Stomach smooth muscle (tissue), 2 donors: ENCODE measurements at regions not wholly inside any gene's neighbourhood (a gene's known extent, or its start where the extent isn't known, plus 50 kb on each side); places are given as distances from the start of the nearest gene placed in this dataset.

Experiments
- H3K27ac ChIP-seq: one replicate; pipeline ENCODE4 v1.7.0; 2013; ENCODE audit warnings: mild to moderate bottlenecking, low read length, inconsistent platforms
- H3K27me3 ChIP-seq, 2 donors: one replicate each; pipeline ENCODE4 v1.7.0; 2013; ENCODE audit warnings: low read length in 2 of 2; ENCODE audit not compliant: insufficient read depth in 2 of 2, control insufficient read depth in 1 of 2
- H3K36me3 ChIP-seq, 2 donors: one replicate each; pipeline ENCODE4 v1.7.0; 2013; ENCODE audit warnings: low read length in 2 of 2; ENCODE audit not compliant: control insufficient read depth in 2 of 2, insufficient read depth in 2 of 2
- H3K4me1 ChIP-seq: one replicate; pipeline ENCODE4 v1.7.0; 2013; ENCODE audit warnings: low read length; ENCODE audit not compliant: control insufficient read depth, insufficient read depth
- H3K4me3 ChIP-seq, 2 donors: one replicate each; pipeline ENCODE4 v1.7.0; 2013; ENCODE audit warnings: low read length in 2 of 2
- H3K9ac ChIP-seq, 2 donors: one replicate each; pipeline ENCODE4 v1.7.0; 2013; ENCODE audit warnings: low read length in 2 of 2, mild to moderate bottlenecking in 1 of 2
- H3K9me3 ChIP-seq, 2 donors: one replicate each; pipeline ENCODE4 v1.7.0; 2013; ENCODE audit warnings: low read length in 2 of 2; ENCODE audit not compliant: control insufficient read depth in 2 of 2
- donor health status: healthy.
- donor health status: Pancreatic carcinoma.

DNA sequence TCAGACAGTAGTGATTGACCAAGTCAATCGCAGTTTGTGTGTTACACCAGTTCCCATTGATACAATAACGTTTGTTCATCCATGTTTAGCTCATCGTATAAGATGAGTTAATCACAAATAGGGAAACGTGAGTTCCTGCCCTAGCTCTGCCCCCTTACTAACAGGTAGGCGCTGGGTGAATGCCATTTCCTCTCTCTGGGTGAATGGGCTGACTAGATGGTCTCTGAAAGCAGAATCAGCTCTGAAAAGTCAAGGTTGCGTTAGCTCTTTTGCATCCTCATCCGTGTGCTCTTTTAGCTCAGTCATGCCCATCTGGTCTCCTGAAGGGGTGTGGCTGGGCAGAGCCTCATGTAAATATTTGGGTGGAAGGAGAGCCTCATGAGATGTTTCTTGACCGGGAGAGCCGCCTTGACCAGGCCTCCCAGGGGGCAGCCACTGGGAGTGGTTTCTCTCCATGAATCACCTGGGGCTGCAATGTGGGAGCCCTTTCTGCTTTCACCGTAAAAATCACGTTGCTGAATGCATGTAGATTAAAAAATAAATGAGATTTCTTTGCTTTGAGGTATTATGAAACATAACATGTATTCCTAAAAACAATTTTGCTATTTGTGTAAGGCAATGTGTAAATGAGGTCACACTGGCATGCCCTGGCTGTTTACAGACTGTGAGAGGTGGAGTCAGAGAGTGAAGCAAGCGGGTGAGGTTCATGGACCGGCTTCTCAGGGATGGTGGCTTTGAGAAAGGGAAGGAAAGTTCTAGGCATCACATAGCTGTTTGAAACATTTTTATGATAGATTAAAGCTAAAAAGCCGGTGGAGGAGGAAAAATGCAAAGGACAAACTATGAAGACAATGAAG is 108.4 kb upstream of the RASGRP1 start:
- Histone ChIP-seq H3K4me3 (no peak overlapping the region), H3K4me1 (no peaks in the 10 kb centered on the region), H3K36me3 (no peaks in the 10 kb centered on the region), H3K9ac (no peak overlapping the region), H3K27me3 (no peaks in the 10 kb centered on the region), H3K27ac (no peak overlapping the region), H3K9me3 (no peaks in the 10 kb centered on the region)

DNA sequence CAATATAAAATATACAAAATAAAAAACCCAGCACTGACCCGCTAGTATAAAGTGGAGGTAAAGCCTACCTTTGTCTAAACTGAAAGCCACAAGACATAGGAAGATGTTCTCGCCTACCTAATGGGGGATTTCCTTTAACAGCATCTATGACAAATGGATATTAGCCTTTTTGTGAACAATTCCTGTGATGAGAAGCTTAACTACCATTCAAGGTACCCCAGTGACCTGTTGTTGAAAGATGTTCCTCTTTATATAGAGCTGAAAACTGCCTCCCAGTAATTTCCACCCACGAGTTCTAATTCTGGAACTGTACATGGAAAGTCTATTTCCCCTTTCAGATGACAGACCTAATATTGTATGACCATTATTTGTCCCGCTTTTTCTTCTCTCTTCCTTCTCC is 109.8 kb upstream of the RASGRP1 start:
- no peaks in the 10 kb centered on the region for H3K27me3 ChIP-seq
- H3K36me3 ChIP-seq: no peaks in the 10 kb centered on the region
- no peak overlapping the region for H3K27ac ChIP-seq
- H3K9ac ChIP-seq: no peak overlapping the region
- no peaks in the 10 kb centered on the region for H3K9me3 ChIP-seq
- H3K4me3 ChIP-seq: no peak overlapping the region
- H3K4me1 ChIP-seq: no peaks in the 10 kb centered on the region

DNA sequence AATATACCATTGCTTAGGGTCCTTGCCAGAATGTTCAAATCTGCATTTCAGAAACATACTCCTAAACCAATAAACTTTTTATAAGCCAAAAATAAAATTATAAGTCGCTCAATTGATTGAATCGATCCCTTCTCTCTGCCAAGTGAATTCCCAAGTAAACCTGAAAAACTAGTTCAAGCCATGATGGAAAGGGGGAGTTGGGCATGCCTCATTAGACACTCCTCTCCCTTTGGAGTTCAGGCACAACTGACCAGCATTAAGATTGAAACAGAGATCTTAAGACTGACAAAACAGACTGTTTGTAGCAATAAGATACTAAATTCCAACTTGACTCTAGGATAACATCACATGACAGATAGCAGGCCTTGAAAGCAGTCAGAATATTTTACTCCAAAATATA is 113.7 kb upstream of the RASGRP1 start:
- no peaks in the 10 kb centered on the region for H3K36me3 ChIP-seq
- H3K9me3 ChIP-seq: no peaks in the 10 kb centered on the region
- H3K27me3 ChIP-seq: no peaks in the 10 kb centered on the region
- H3K9ac ChIP-seq: no peak overlapping the region
- H3K4me1 ChIP-seq: no peaks in the 10 kb centered on the region
- H3K4me3 ChIP-seq: no peak overlapping the region
- H3K27ac ChIP-seq: no peak overlapping the region

DNA sequence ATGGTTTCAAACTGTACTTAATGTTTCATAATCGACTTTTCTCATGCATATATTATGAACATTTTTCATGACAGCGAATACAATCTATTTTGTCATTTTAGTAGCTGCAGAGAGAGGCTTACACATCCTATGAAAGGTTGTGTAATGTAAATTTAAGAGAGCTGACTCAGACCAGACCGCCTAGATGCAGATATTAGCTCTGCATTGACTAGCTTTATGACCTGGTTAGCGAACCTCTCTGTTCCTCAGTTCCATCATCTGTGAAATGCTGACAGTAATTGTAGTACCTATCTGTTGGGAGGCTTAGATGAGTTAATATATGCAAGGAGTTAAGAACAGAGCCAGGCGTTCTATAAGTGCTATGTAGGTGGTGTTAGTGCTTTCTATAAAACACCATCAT is 116.2 kb upstream of the RASGRP1 start:
- Histone ChIP-seq H3K27ac (no peak overlapping the region), H3K9ac (no peak overlapping the region), H3K36me3 (no peaks in the 10 kb centered on the region), H3K4me3 (no peak overlapping the region), H3K9me3 (no peaks in the 10 kb centered on the region), H3K27me3 (no peaks in the 10 kb centered on the region), H3K4me1 (no peaks in the 10 kb centered on the region)

DNA sequence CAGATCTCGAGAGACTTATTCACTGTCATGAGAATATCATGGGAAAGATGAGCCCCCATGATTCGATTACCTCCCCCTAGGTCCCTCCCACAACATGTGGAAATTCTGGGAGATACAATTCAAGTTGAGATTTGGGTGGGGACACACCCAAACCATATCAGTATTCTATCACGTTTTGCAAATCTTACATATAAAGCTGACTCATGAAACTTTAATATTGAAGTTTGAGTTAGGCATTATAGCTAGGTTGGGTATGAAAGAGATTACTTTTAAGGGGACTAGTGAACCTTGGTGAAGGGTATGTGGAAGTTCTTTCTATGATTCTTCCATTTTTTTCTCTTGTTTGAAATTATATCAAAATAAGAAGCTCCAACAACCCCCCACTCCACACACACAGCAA is 117.7 kb upstream of the RASGRP1 start:
- Histone ChIP-seq H3K27ac (no peak overlapping the region), H3K36me3 (no peaks in the 10 kb centered on the region), H3K27me3 (no peaks in the 10 kb centered on the region), H3K4me3 (no peak overlapping the region), H3K4me1 (no peaks in the 10 kb centered on the region), H3K9me3 (no peaks in the 10 kb centered on the region), H3K9ac (no peak overlapping the region)

DNA sequence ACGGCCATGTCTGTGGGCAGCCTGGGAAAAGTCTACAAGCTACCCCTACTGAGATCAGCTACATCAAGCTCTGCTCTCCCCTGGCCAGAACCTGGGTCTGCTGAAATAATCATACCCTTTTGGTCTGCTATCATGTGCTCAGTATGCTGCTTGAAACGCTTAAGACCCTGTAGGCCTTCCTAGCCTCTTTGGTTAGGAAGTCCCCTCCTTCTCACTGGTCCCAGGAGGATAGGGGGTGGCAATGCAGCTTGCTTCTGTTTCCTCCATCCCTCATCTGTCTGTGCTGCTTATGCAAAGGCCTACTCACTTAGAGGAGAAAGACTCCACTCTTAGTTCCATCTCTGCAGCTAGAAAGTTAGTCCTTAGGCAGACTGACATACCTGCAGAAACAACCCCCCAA is 118.2 kb upstream of the RASGRP1 start:
- Histone ChIP-seq H3K4me3 (no peak overlapping the region), H3K9me3 (no peaks in the 10 kb centered on the region), H3K27me3 (no peaks in the 10 kb centered on the region), H3K9ac (no peak overlapping the region), H3K27ac (no peak overlapping the region), H3K36me3 (no peaks in the 10 kb centered on the region), H3K4me1 (no peaks in the 10 kb centered on the region)

DNA sequence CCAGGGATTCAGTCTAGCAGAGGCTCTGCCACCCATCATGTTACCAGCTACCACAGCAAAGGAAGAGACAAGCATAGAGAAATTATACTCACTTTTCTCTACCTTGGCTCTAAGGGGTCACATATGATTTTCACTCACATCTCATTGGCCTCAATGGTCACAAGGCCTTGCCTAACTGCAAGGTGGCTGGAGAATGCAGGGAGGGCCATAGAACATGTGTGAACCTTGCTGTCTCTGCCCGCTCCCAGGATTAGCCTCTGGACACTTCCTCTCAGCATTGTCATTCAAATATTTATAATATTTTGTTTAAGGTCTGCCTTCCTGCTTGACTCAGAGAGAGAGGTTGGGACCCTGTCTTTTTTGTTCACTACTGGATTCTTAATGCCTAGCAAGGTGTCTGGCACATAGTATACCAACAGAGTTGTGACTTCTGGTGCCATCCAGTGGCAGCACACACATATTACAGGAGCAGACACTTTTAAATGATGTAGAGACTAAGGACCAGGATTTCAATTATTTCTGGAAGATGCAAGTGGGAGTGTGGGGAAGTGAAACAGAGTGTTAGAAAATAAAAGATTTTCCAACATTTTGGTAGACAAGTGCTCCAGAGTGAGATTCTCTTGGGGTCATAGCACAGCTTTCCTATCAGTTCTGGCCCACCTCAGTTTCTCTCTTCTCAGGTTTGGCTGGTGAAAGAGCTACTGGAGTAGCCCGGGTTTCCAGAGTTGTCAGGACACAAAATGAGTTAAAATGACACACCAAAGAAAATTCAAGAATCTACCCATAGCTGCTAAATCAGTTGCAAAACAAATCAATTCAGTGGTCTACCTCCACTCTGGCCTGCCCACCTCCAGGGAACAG is 119.0 kb upstream of the RASGRP1 start:
- H3K4me3 ChIP-seq: no peak overlapping the region
- no peak overlapping the region for H3K27ac ChIP-seq
- no peaks in the 10 kb centered on the region for H3K9me3 ChIP-seq
- no peaks in the 10 kb centered on the region for H3K27me3 ChIP-seq
- H3K36me3 ChIP-seq: no peaks in the 10 kb centered on the region
- H3K4me1 ChIP-seq: no peaks in the 10 kb centered on the region
- no peak overlapping the region for H3K9ac ChIP-seq

DNA sequence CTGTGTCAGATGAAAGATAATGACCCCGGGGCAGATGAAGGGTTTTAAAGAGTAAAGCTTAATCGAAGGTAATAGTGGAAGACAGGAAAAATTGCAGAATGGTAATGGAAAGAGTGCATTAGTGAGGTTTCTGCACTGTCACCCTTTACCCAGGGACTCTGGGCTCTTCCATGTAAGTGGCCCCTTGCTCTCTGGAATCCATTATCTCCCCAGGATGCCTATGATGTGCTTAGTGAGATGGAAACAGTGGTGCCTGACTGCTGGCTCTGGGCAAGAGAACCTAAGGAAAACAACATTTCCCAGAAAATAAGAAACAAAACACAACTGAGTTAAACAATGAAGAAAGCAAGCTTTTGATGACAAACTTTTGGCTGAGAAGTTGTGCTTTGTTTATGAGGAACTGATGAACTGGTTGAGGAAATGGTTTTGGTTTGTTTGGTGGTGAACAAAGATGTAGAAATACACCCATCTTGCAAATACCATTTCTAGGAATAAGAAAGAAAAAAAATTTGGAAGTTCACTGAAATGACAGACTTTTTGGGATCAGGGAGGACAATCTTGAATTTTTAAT is 119.9 kb upstream of the RASGRP1 start:
- H3K4me3 ChIP-seq: no peak overlapping the region
- H3K27ac ChIP-seq: no peak overlapping the region
- H3K4me1 ChIP-seq: no peaks in the 10 kb centered on the region
- H3K9ac ChIP-seq: no peak overlapping the region
- H3K9me3 ChIP-seq: no peaks in the 10 kb centered on the region
- no peaks in the 10 kb centered on the region for H3K36me3 ChIP-seq
- no peaks in the 10 kb centered on the region for H3K27me3 ChIP-seq

DNA sequence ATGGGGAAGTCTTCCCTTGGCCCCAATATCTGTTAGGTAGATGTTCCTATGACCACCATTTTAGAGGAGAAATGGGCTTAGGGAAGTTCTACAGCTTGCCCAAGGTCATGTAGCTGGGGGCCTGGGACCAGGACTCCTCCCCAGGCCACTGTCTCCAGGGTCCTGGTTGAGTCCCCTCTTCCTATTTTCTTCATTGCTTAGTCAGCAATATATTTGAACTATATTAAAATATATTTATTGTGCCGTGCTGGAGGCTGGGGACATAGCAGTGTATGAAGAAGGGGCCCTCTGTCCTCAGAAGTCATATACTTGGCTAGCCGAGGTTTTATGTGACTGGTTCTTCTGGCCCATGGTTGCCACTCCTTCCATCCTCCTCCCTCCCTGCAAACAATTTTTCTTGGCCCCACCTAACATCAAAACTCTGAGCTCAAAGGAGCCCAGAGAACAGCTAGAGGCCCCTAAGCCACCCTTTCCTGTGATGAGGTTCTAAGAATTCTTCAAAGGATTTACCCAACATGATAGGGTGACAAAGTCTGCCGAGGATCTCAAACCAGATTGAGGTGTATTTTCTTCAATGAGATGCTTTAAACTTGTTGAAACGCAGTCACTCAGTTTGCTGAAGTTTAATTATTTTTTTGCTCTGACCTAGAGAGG is 121.2 kb upstream of the RASGRP1 start:
- Histone ChIP-seq H3K4me3 (no peak overlapping the region), H3K36me3 (no peaks in the 10 kb centered on the region), H3K27ac (no peak overlapping the region), H3K4me1 (no peaks in the 10 kb centered on the region), H3K9ac (no peak overlapping the region), H3K9me3 (no peaks in the 10 kb centered on the region), H3K27me3 (no peaks in the 10 kb centered on the region)

DNA sequence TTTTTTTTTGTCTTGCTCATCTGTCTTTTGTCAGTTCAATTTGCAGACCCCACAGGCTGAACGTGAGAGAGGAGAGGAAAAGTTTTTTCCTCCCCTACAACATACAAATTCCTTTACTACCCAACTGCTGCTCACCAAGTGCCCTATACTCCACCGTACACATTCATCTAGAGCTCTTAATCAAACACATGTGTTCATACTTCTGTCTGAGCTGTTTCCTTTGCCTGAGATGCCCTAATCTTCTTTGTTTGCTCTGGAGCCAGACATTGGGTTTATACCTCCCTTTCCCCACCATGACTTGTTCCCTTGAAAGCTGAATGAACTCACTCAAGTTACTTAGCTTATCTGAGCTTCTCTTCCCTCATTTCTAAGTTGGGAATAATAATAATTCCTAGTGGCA is 122.7 kb upstream of the RASGRP1 start:
- no peaks in the 10 kb centered on the region for H3K4me1 ChIP-seq
- no peak overlapping the region for H3K9ac ChIP-seq
- H3K36me3 ChIP-seq: no peaks in the 10 kb centered on the region
- no peaks in the 10 kb centered on the region for H3K27me3 ChIP-seq
- no peak overlapping the region for H3K4me3 ChIP-seq
- no peaks in the 10 kb centered on the region for H3K9me3 ChIP-seq
- H3K27ac ChIP-seq: no peak overlapping the region
